ENCODE measurements at regions not wholly inside any gene's neighbourhood (a gene's known extent, or its start where the extent isn't known, plus 50 kb on each side); places are given as distances from the start of the nearest gene placed in this dataset.

GRCh38 chr11:29244355-29244754 lies 772.5 kb downstream of the KCNA4 start:
- H3K36me3 ChIP-seq: no peaks in the 10 kb centered on the region
- TF ChIP-seq CTCF (IDR thresholded peaks at IDR 0.05): no peak
- no peaks in the 10 kb centered on the region for H3K27me3 ChIP-seq
- no peak overlapping the region for H3K27ac ChIP-seq
- intact Hi-C loops (cut with DNase I): no loop called here
- no peaks in the 10 kb centered on the region for H3K4me1 ChIP-seq
- peaks cover 0 to 1% of the 10 kb centered on the region in 2 donors for H3K9me3 ChIP-seq
- DNase-seq (no peak), ATAC-seq (no peak)
- no peak overlapping the region for H3K4me3 ChIP-seq

GRCh38 chr11:29243616-29244015 lies 773.2 kb downstream of the KCNA4 start:
- TF ChIP-seq CTCF (IDR thresholded peaks at IDR 0.05): no peak
- no peaks in the 10 kb centered on the region for H3K27me3 ChIP-seq
- no peaks in the 10 kb centered on the region for H3K4me1 ChIP-seq
- H3K9me3 ChIP-seq: peaks cover 0 to 1% of the 10 kb centered on the region in 2 donors
- no peaks in the 10 kb centered on the region for H3K36me3 ChIP-seq
- no peak overlapping the region for H3K4me3 ChIP-seq
- H3K27ac ChIP-seq: no peak overlapping the region
- ATAC-seq (no peak), DNase-seq (no peak)
- intact Hi-C loops (cut with DNase I): no loop called here

GRCh38 chr11:29231991-29232390 lies 784.8 kb downstream of the KCNA4 start:
- Histone ChIP-seq H3K4me3 (no peak overlapping the region), H3K27me3 (no peaks in the 10 kb centered on the region), H3K4me1 (no peaks in the 10 kb centered on the region), H3K9me3 (no peaks in the 10 kb centered on the region), H3K36me3 (no peaks in the 10 kb centered on the region), H3K27ac (no peak overlapping the region)
- DNase-seq (no peak), ATAC-seq (no peak)
- TF ChIP-seq CTCF (IDR thresholded peaks at IDR 0.05): no peak
- intact Hi-C loops (cut with DNase I): no loop called here

- ATAC-seq: no peak
- no peak overlapping the region for H3K4me3 ChIP-seq
- no peak for TF ChIP-seq CTCF (IDR thresholded peaks at IDR 0.05)
- no peaks in the 10 kb centered on the region for H3K9me3 ChIP-seq
- H3K27me3 ChIP-seq: no peaks in the 10 kb centered on the region
- no peaks in the 10 kb centered on the region for H3K36me3 ChIP-seq
- intact Hi-C loops (cut with DNase I): no loop called here
- H3K4me1 ChIP-seq: no peaks in the 10 kb centered on the region
- DNase-seq: no peak
- H3K27ac ChIP-seq: no peak overlapping the region
Measured at GRCh38 chr11:29231586-29231985, 785.2 kb downstream of the KCNA4 start.

- Histone ChIP-seq H3K4me1 (no peaks in the 10 kb centered on the region), H3K36me3 (no peaks in the 10 kb centered on the region), H3K27ac (no peak overlapping the region), H3K9me3 (peaks cover 0 to 8% of the 10 kb centered on the region in 2 donors), H3K4me3 (no peak overlapping the region), H3K27me3 (no peaks in the 10 kb centered on the region)
- ATAC-seq: no peak
- DNase-seq: no peak
- intact Hi-C loops (cut with DNase I): no loop called here
- no peak for TF ChIP-seq CTCF (IDR thresholded peaks at IDR 0.05)
Measured at GRCh38 chr11:29227811-29228210, 789.0 kb downstream of the KCNA4 start.

Measured in left lung (tissue), 4 donors.